ENCODE measurements at regions not wholly inside any gene's neighbourhood (a gene's known extent, or its start where the extent isn't known, plus 50 kb on each side); places are given as distances from the start of the nearest gene placed in this dataset.

DNA sequence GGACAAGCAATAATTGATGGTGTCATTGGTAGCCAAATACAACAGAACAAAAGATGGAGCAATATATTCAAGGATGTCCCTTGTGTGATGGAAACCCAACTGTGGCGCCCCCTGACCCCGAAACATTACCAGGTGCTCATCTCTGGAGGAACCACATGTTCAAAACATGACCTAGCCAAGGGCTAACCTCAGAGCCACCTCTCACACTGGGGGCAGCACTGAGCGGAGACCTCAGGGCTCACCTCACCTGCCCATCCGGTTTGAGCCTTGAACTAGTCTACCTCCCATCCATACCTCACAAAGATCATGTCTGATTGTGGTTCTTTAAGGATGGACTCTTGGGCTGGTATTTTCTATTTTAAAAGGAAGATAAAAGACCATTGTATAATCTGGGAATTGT is 314.4 kb upstream of the CDH7 start:
- TF ChIP-seq CTCF (IDR thresholded peaks at IDR 0.05) = peak; percentile 18
- no peak for TF ChIP-seq ZFX (IDR thresholded peaks at IDR 0.05; ENCODE audit: borderline replicate concordance)

All from 22Rv1 (cell line).